Bronchial epithelial cell (primary cell): ENCODE measurements at regions not wholly inside any gene's neighbourhood (a gene's known extent, or its start where the extent isn't known, plus 50 kb on each side); places are given as distances from the start of the nearest gene placed in this dataset.
A peak's percentile ranks its signal among the peaks of the same experiment; 100 is the strongest.
"Not testable (repeated sequence)": the region's sequence is repeated elsewhere in the genome, so short reads cannot be mapped to it uniquely, and the experiment has no call there.

Source experiments
- DNase-seq: peaks from one replicate; pipeline ENCODE4 v3.0.0-alpha.2; 2010; ENCODE audit warnings: low read depth
- FAIRE-seq: peaks from 2 replicates; lab custom pipeline; 2011; peaks lifted over from hg19 to GRCh38; lab: Jason Lieb, UNC
- H3K27me3 ChIP-seq: 2 replicates; pipeline ENCODE4 v1.5.1; 2011; ENCODE audit warnings: low read length; ENCODE audit not compliant: control insufficient read depth, insufficient read depth
- H3K36me3 ChIP-seq: 2 replicates; pipeline ENCODE4 v1.5.1; 2011; ENCODE audit warnings: low read length; ENCODE audit not compliant: control insufficient read depth, insufficient read depth
- H3K4me3 ChIP-seq: 2 replicates; pipeline ENCODE4 v1.5.1; 2011; ENCODE audit warnings: mild to moderate bottlenecking, low read depth, low read length, control low read depth
- CTCF ChIP-seq: IDR thresholded peaks from 2 replicates; pipeline ENCODE4 v1.5.1; 2011; ENCODE audit warnings: mild to moderate bottlenecking, moderate library complexity, low read length, control low read depth, inconsistent platforms; ENCODE audit not compliant: insufficient read depth, severe bottlenecking

- no peak overlapping the region for H3K4me3 ChIP-seq
- H3K27me3 ChIP-seq, result no peaks in the 10 kb centered on the region
- TF ChIP-seq CTCF, result no peak
- no peaks in the 10 kb centered on the region for H3K36me3 ChIP-seq
- FAIRE-seq (no peak), DNase-seq (no peak)
These were observed 126.8 kb upstream of the CACNA1A start for GRCh38 chr19:13633109-13633508.

- not testable (repeated sequence) for H3K4me3 ChIP-seq, FAIRE-seq, H3K36me3 ChIP-seq, DNase-seq, H3K27me3 ChIP-seq
These were observed 125.9 kb upstream of the CACNA1A start for GRCh38 chr19:13632164-13632563.

DNA sequence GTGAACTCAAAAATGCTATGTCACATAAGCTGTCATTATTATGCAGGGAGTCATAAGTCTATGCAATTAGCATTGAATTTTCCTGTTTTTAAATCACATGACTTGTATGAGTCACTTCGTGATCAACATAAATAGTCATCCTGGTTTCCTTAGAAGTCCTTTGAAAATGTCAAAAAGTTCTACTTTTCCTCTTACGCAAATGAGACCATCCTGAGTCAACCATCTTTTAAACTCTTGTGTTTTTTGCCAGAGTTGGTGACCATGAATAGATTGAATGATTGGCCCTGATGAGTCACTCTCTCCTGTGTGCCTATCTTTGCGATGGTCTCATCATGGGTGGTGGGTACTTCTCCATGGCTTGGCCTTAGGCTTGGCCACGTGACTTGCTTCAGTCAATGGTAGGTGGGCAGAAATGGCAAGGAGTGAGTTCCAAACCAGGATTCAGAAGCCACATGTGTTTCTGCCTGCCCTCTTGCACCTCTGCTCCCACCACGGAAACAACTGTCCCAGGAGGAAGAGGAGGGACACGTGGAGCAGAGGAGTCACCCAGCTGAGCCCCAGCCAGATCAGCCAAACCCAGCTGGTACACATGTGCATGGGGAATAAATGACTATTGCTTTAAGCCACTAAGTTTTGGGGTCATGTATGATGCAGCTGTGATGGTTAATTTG lies 123.5 kb upstream of the CACNA1A start:
- DNase-seq (peak; percentile 15), FAIRE-seq (peak; percentile 77)
- no peaks in the 10 kb centered on the region for H3K27me3 ChIP-seq
- no peaks in the 10 kb centered on the region for H3K36me3 ChIP-seq
- TF ChIP-seq CTCF, result no peak
- H3K4me3 ChIP-seq, result no peak overlapping the region

DNA sequence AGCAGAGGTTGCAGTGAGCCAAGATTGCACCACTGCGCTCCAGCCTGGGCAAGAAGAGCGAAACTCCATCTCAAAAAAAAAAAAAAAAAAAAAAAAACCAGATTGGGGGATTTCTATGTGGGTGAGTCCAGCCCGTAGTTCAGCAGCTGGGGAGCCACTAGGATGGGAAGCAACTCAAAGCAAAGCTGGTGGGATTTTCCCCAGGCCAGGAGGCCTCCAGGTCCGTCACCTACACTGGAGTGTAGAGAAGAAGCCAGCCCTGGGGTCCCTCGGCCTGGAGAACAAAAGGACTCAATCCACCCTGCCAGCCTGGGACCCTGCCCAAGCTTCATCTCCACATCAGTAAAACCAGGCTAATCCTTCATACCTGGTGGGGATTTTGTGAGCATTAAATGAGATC lies 121.3 kb upstream of the CACNA1A start:
- TF ChIP-seq CTCF, result no peak
- Histone ChIP-seq H3K27me3 (peaks cover 12% of the 10 kb centered on the region), H3K36me3 (no peaks in the 10 kb centered on the region), H3K4me3 (no peak overlapping the region)
- FAIRE-seq (no peak), DNase-seq (no peak)

GRCh38 chr19:13623716-13624710 lies 117.7 kb upstream of the CACNA1A start:
- DNase-seq (no peak), FAIRE-seq (no peak)
- Histone ChIP-seq H3K36me3 (no peaks in the 10 kb centered on the region), H3K4me3 (no peak overlapping the region), H3K27me3 (peaks cover 12% of the 10 kb centered on the region)
- TF ChIP-seq CTCF, result no peak
